ENCODE measurements at regions not wholly inside any gene's neighbourhood (a gene's known extent, or its start where the extent isn't known, plus 50 kb on each side); places are given as distances from the start of the nearest gene placed in this dataset.

GRCh38 chr3:147854542-147854941 lies 445.4 kb downstream of the ZIC1 start:
- DNase-seq (ENCODE audit: low spot score), result no peak

GRCh38 chr3:147864754-147865354 lies 455.7 kb downstream of the ZIC1 start:
- DNase-seq (ENCODE audit: low spot score), result no peak

- DNase-seq (ENCODE audit: low spot score), result no peak
These were observed 457.4 kb downstream of the ZIC1 start for GRCh38 chr3:147866561-147866960.

- no peak for DNase-seq (ENCODE audit: low spot score)
These were observed 463.4 kb downstream of the ZIC1 start for GRCh38 chr3:147872568-147872967.

GRCh38 chr3:147875498-147875897 lies 466.3 kb downstream of the ZIC1 start:
- DNase-seq (ENCODE audit: low spot score), result no peak

- no peak for DNase-seq (ENCODE audit: low spot score)
These were observed 472.8 kb downstream of the ZIC1 start for GRCh38 chr3:147881933-147882332.

GRCh38 chr3:147886879-147887278 lies 477.7 kb downstream of the ZIC1 start:
- no peak for DNase-seq (ENCODE audit: low spot score)

- DNase-seq (ENCODE audit: low spot score), result no peak
These were observed 478.6 kb downstream of the ZIC1 start for GRCh38 chr3:147887797-147888196.

GRCh38 chr3:147890114-147890513 lies 480.9 kb downstream of the ZIC1 start:
- no peak for DNase-seq (ENCODE audit: low spot score)

- no peak for DNase-seq (ENCODE audit: low spot score)
These were observed 486.3 kb downstream of the ZIC1 start for GRCh38 chr3:147895509-147895908.

- no peak for DNase-seq (ENCODE audit: low spot score)
These were observed 491.7 kb downstream of the ZIC1 start for GRCh38 chr3:147900851-147901250.

GRCh38 chr3:147903026-147903425 lies 493.9 kb downstream of the ZIC1 start:
- no peak for DNase-seq (ENCODE audit: low spot score)

GRCh38 chr3:147904421-147904820 lies 495.3 kb downstream of the ZIC1 start:
- no peak for DNase-seq (ENCODE audit: low spot score)

GRCh38 chr3:147906285-147906684 lies 497.1 kb downstream of the ZIC1 start:
- no peak for DNase-seq (ENCODE audit: low spot score)

- no peak for DNase-seq (ENCODE audit: low spot score)
These were observed 505.4 kb downstream of the ZIC1 start for GRCh38 chr3:147914532-147914931.

- no peak for DNase-seq (ENCODE audit: low spot score)
These were observed 505.9 kb downstream of the ZIC1 start for GRCh38 chr3:147915057-147915456.

- DNase-seq (ENCODE audit: low spot score), result no peak
These were observed 510.3 kb downstream of the ZIC1 start for GRCh38 chr3:147919496-147919895.

GRCh38 chr3:147921051-147921450 lies 511.9 kb downstream of the ZIC1 start:
- DNase-seq (ENCODE audit: low spot score), result no peak

- DNase-seq (ENCODE audit: low spot score), result no peak
These were observed 515.6 kb downstream of the ZIC1 start for GRCh38 chr3:147924755-147925154.

- DNase-seq (ENCODE audit: low spot score), result no peak
These were observed 516.1 kb downstream of the ZIC1 start for GRCh38 chr3:147925272-147925671.

GRCh38 chr3:147930232-147930807 lies 521.2 kb downstream of the ZIC1 start:
- no peak for DNase-seq (ENCODE audit: low spot score)

GRCh38 chr3:147934451-147935180 lies 525.5 kb downstream of the ZIC1 start:
- DNase-seq (ENCODE audit: low spot score), result no peak

GRCh38 chr3:147937341-147937740 lies 528.2 kb downstream of the ZIC1 start:
- no peak for DNase-seq (ENCODE audit: low spot score)

- no peak for DNase-seq (ENCODE audit: low spot score)
These were observed 528.7 kb downstream of the ZIC1 start for GRCh38 chr3:147937891-147938290.

Data from left forelimb (tissue), 1 donor.